ENCODE measurements at regions not wholly inside any gene's neighbourhood (a gene's known extent, or its start where the extent isn't known, plus 50 kb on each side); places are given as distances from the start of the nearest gene placed in this dataset.

GRCh38 chr20:57025666-57026224, 240.7 kb downstream of the BMP7 start:
- no peak for DNase-seq (ENCODE audit: low spot score)

DNA sequence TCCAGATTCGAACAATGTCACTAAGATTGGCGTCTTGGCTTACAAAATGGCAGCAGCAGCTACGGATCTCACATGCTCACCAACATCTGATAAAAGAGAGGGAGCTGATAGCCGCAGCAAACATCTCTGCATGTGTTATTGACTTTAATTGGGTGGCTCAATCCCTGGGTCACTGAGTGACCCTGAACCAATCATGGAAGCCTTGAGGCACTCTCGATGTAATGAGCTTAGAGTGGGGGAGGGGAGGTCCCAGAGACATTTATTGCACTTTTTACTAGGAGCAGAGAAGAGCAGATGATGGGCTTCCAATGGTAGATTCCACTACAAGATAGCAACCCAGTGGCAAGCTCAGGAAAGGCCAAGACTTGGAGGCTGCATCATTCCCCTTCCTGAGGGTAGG, 238.7 kb downstream of the BMP7 start:
- DNase-seq (ENCODE audit: low spot score), result no peak

GRCh38 chr20:57030611-57031600, 235.5 kb downstream of the BMP7 start:
- DNase-seq (ENCODE audit: low spot score), result no peak

DNA sequence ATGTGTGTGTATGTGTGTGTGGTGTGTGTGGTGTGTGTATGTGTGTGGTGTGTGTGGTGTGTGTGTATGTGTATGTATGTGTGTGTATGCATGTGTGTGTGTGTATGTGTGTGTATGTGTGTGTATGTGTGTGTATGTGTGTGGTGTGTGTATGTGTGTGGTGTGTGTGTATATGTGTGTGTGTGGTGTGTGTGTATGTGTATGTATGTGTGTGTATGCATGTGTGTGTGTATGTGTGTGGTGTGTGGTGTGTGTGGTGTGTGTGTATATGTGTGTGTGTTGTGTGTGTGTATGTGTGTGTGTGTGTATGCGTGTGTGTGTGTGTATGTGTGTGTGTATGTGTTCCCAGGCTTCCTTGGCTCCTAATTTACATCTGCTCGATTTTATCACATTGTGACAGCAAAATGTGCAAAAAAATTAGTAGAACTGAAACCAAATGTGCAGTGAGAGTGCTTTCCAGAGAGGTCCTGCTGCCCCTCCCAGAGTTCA, 234.5 kb downstream of the BMP7 start:
- no peak for DNase-seq (ENCODE audit: low spot score)

GRCh38 chr20:57032847-57033246, 233.6 kb downstream of the BMP7 start:
- DNase-seq (ENCODE audit: low spot score), result no peak

DNA sequence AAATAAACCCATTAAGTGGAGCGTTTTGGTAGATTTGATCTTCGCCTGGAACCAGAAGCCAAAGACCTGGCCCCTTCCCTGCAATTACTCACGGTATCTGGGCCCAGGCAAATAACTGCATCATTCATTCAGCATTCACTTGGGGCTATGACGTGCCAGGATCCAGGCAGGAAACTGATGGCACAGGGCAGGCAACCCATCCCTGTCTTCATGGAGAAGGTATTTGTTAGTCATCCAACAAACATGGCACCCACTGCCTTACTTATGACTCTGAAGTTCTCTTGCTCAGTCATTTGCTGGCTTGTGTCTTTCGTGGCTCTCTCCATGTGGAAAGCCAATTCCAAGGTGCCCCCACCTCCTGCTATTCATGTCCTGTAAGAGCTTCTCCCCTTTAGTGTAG, 232.4 kb downstream of the BMP7 start:
- no peak for DNase-seq (ENCODE audit: low spot score)

- DNase-seq (ENCODE audit: low spot score), result no peak
These were observed 228.8 kb downstream of the BMP7 start for GRCh38 chr20:57037689-57038088.

DNA sequence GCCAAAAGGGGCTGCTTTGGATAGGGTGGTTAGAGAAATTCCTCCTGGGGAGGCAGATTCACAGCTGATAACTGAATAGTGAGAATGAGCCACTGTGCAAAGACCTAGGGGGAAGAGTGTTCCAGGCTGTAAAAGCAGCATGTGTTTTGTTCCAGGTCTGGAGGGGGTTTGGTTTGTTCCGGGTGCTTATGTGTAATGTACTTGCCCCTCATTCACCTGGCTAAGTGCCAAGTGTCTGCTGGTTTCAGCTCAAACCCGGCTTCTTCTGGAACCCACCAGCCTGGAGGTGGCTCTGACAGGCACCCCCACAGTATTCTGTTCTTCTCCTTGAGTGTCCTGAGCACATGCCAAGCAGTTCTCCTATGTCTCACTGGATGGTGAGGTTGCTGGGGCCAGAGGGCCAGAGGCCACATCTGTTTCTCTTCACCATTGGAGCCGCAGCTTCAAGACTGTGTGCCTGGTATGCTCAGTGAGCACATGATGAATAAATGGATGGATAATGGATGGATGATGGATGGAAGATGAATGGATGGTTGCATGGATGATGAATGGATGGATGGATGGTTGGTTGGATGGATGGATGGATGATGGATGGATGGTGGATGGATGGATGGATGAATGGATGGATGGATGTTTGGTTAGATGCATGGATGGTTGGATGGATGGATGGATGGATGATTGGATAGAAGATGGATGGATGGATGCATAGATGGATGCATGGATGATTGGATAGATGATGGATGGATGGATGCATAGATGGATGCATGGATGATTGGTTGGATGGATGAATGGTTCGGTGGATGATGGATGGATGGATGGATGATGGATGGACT, 227.6 kb downstream of the BMP7 start:
- no peak for DNase-seq (ENCODE audit: low spot score)

- DNase-seq (ENCODE audit: low spot score), result no peak
These were observed 226.0 kb downstream of the BMP7 start for GRCh38 chr20:57040466-57040865.

DNA sequence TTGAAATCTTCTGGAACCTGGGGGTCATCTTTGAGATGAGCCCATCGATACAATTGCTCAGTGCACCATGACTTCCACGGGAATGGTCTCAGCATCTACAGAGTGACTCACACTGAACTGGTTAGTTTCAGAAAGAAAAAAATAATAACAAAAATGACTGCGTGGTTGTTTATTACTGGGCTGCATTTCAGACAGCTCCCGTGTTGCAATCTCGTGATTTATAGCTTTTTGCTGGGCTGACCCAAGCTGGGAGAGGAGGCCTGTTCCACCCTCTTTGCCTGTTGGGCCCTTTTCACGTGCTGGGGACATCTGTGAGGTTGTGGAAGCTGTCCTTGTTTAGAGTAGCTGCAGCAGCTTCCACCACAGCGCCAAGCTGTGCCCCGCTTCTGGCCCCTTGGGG, 225.5 kb downstream of the BMP7 start:
- no peak for DNase-seq (ENCODE audit: low spot score)

DNA sequence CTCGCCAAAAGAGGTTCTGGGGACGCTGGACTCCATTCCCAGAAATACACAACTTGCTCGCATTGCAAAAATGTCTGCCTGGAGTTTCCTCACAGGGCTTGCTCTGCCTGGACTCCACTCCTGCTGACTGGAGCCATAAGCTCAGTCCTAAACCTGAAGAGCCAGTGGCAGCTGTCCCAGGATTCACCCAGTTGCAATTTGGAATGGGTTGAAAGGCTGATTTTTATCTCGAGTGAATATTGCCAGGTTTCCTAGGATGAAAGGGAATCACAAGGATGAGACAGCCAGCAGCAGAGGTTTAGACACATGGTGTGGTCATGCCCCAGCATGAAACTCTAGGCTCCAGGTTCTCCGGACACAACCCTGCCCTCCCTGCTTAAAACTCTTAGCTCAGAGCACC, 223.3 kb downstream of the BMP7 start:
- no peak for DNase-seq (ENCODE audit: low spot score)

DNA sequence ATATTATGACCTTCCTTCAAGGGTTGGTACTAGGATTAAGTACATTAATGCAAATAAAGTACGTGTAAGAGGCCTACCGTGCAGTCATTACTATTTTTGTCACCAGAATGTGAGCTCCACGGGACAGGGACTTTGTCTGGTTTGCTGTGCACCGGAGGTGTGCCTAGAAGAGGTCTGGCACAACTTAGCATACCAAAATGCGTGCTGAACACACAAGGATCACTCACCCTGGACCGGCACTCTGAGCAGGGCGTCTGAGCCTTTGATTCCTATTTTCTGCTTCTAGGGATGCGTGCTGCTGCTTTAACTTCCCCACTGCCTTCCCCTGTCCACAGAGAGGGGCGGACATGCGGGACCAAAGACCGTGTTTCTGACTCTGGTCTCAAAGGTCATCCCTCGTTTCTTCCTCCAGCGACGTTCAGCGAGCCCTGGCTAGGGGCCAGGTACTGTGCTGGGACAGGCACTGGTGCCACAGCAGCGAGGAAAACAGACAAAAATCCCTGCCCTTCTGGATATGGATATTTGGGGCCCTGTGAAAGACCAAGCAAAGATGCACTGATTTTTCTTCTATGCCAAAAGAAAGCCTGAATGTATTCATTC, 222.7 kb downstream of the BMP7 start:
- DNase-seq (ENCODE audit: low spot score), result no peak

GRCh38 chr20:57047281-57048026, 219.0 kb downstream of the BMP7 start:
- DNase-seq (ENCODE audit: low spot score), result no peak

GRCh38 chr20:57048027-57048869, 218.2 kb downstream of the BMP7 start:
- peak; percentile 62 for DNase-seq (ENCODE audit: low spot score)

DNA sequence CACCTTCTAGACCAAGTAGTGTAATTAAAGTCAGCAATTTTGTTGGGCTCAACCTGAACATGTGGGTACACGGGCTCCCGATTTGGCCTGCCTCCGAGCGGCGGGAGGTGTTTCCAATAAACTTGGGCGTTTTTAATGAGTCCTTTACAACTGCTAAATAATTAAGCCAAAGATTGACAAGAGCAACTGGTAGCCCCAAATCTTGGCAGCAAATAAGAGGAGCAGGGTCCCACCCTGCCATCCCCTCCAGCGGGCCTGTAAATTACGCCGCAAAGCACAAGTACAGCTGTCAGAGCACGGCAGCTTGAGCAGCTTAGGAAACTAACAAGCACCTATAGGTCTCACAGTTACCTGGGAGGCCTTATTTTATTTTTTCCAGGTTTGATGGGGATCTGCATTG, 217.1 kb downstream of the BMP7 start:
- no peak for DNase-seq (ENCODE audit: low spot score)

- no peak for DNase-seq (ENCODE audit: low spot score)
These were observed 215.3 kb downstream of the BMP7 start for GRCh38 chr20:57051096-57051495.

DNA sequence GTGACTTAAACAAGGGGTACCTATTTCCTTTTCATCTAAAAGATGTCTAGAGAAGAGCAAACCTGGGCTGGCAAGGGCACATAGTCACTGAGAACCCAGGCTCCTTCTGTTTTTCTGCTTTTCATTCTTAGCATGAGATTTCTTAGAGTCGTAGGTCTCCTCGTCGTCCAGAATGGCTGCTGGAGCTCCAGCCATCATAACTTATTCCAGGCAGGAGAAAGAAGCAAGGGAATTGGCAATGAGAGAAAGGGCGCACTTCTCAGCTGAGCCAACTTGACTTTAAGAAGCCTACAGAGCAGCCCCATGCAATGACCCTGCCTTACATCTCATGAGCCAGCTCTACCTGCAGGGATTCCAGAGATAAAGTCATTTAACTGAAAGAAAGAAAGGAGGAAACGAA, 213.4 kb downstream of the BMP7 start:
- no peak for DNase-seq (ENCODE audit: low spot score)

GRCh38 chr20:57053793-57054552, 212.5 kb downstream of the BMP7 start:
- DNase-seq (ENCODE audit: low spot score), result no peak

- DNase-seq (ENCODE audit: low spot score), result no peak
These were observed 211.1 kb downstream of the BMP7 start for GRCh38 chr20:57055345-57055744.

- no peak for DNase-seq (ENCODE audit: low spot score)
These were observed 209.8 kb downstream of the BMP7 start for GRCh38 chr20:57056651-57057050.

Measured in GM03348 (cell line).